Lower leg skin (tissue), 4 donors: ENCODE measurements at regions not wholly inside any gene's neighbourhood (a gene's known extent, or its start where the extent isn't known, plus 50 kb on each side); places are given as distances from the start of the nearest gene placed in this dataset.

Experiments used
- DNase-seq, 2 donors: peaks; one replicate each; pipeline ENCODE4 v3.0.0-alpha.2; 2019; ENCODE audit warnings: low spot score in 2 of 2
- H3K4me3 ChIP-seq: fragments of 200-600 bp; sonication (generic); 2 replicates; pipeline ENCODE4 v1.5.1; 2017; ENCODE audit warnings: mild to moderate bottlenecking, low read depth; ENCODE audit not compliant: poor library complexity, severe bottlenecking
- CTCF ChIP-seq, 3 donors: fragments of 450-650 bp; IDR thresholded peaks; one replicate each; pipeline ENCODE4 v1.5.1; 2016; ENCODE audit warnings: antibody characterized with exemption in 3 of 3, mild to moderate bottlenecking in 3 of 3, moderate library complexity in 2 of 3
- POLR2A ChIP-seq, 2 donors: fragments of 450-650 bp; IDR thresholded peaks; one replicate each; pipeline ENCODE4 v1.6.1; 2016 to 2017; ENCODE audit warnings: antibody characterized with exemption in 2 of 2, mild to moderate bottlenecking in 1 of 2, moderate library complexity in 1 of 2
- WGBS, 2 donors: methylation state at CpG; one replicate each; pipeline ENCODE4 v1.1.5; 2018; 5-methylcytosine and 5-hydroxymethylcytosine counted together
- intact Hi-C: fragments of 100-400 bp; cut with DNase I; formaldehyde crosslinking; loops from one replicate; pipeline ENCODE4 v1.15.0; 2023; ENCODE audit warnings: low total_unique reads

- intact Hi-C loops = no loop called here
- 53 to 55% methylated on average over 2 of the region's 2 CpGs for WGBS, 2 donors
- H3K4me3 ChIP-seq = no peak overlapping the region
- TF ChIP-seq CTCF (IDR thresholded peaks at IDR 0.05) = no peak
- no peak for TF ChIP-seq POLR2A (IDR thresholded peaks at IDR 0.05)
- no peak for DNase-seq
Measured at GRCh38 chr1:70542856-70543255, 131.8 kb downstream of the CTH start.

- 63 to 64% methylated on average over 1 of the region's 1 CpG for WGBS, 2 donors
- no peak for DNase-seq
- TF ChIP-seq POLR2A (IDR thresholded peaks at IDR 0.05) = no peak
- no peak for TF ChIP-seq CTCF (IDR thresholded peaks at IDR 0.05)
- intact Hi-C loops = no loop called here
- no peak overlapping the region for H3K4me3 ChIP-seq
Measured at GRCh38 chr1:70546726-70547125, 135.7 kb downstream of the CTH start.

GRCh38 chr1:70552662-70553566, 141.8 kb downstream of the CTH start:
- no peak for DNase-seq
- intact Hi-C loops = no loop called here
- WGBS, 2 donors = 14 to 19% methylated on average over 2 of the region's 2 CpGs
- H3K4me3 ChIP-seq = no peak overlapping the region
- TF ChIP-seq POLR2A (IDR thresholded peaks at IDR 0.05) = no peak
- no peak for TF ChIP-seq CTCF (IDR thresholded peaks at IDR 0.05)

GRCh38 chr1:70553567-70553956, 142.5 kb downstream of the CTH start:
- DNase-seq = no peak
- intact Hi-C loops = no loop called here
- H3K4me3 ChIP-seq = no peak overlapping the region
- 33 to 45% methylated on average over 1 of the region's 1 CpG for WGBS, 2 donors
- no peak for TF ChIP-seq POLR2A (IDR thresholded peaks at IDR 0.05)
- TF ChIP-seq CTCF (IDR thresholded peaks at IDR 0.05) = no peak

GRCh38 chr1:70554341-70554740, 143.3 kb downstream of the CTH start:
- intact Hi-C loops = no loop called here
- TF ChIP-seq POLR2A (IDR thresholded peaks at IDR 0.05) = no peak
- no peak for TF ChIP-seq CTCF (IDR thresholded peaks at IDR 0.05)
- DNase-seq = no peak
- WGBS, 2 donors = 79 to 83% methylated on average over 2 of the region's 2 CpGs
- H3K4me3 ChIP-seq = no peak overlapping the region

- H3K4me3 ChIP-seq = no peak overlapping the region
- WGBS, 2 donors = 71 to 73% methylated on average over 2 of the region's 2 CpGs
- TF ChIP-seq CTCF (IDR thresholded peaks at IDR 0.05) (no peak), POLR2A (IDR thresholded peaks at IDR 0.05) (no peak)
- DNase-seq = no peak
- intact Hi-C loops = no loop called here
Measured at GRCh38 chr1:70556541-70556940, 145.5 kb downstream of the CTH start.
